K562 (cell line): ENCODE measurements at regions not wholly inside any gene's neighbourhood (a gene's known extent, or its start where the extent isn't known, plus 50 kb on each side); places are given as distances from the start of the nearest gene placed in this dataset.
"Not testable (repeated sequence)": the region's sequence is repeated elsewhere in the genome, so short reads cannot be mapped to it uniquely, and the experiment has no call there.

Source experiments
- CTCF ChIP-seq, 3 experiments: IDR thresholded peaks in 2 of 3; conservative IDR thresholded peaks in 1 of 3; 2 replicates each; pipeline ENCODE4 v1.5.1; 2011 to 2012; ENCODE audit warnings: low read length in 3 of 3, mild to moderate bottlenecking in 3 of 3, control low read depth in 2 of 3, improper control_type of control experiment in 1 of 3, inconsistent platforms in 1 of 3, low read depth in 1 of 3, mixed read lengths in 1 of 3, moderate library complexity in 1 of 3; ENCODE audit not compliant: insufficient read depth in 2 of 3
- ELF1 ChIP-seq: fragments of 200-800 bp; sonication (Bioruptor generic); IDR thresholded peaks from 2 replicates; pipeline ENCODE4 v1.6.1; 2016; ENCODE audit warnings: missing genetic modification characterization, missing compliant biosample characterization
- ETV6 ChIP-seq, 3 experiments: fragments of 150-350 bp in 1 of 3; sonication (generic) in 1 of 3; formaldehyde crosslinking in 1 of 3; IDR thresholded peaks; 2 replicates each; pipeline versions ENCODE4 v1.6.1 to v1.8.0; 2014 to 2022; ENCODE audit warnings: borderline replicate concordance in 2 of 3, low read depth in 2 of 3, antibody characterized with exemption in 1 of 3, low read length in 1 of 3, mild to moderate bottlenecking in 1 of 3, missing genetic modification reagents in 1 of 3
- EZH2 ChIP-seq: IDR thresholded peaks from 2 replicates; pipeline ENCODE4 v1.6.1; 2012; ENCODE audit warnings: low read depth, mild to moderate bottlenecking, inconsistent platforms, low read length, borderline replicate concordance
- HCFC1 ChIP-seq: IDR thresholded peaks from 2 replicates; pipeline ENCODE4 v1.6.1; 2012; ENCODE audit warnings: low read depth, low read length, improper control_type of control experiment
- HNRNPL ChIP-seq: fragments of 200-400 bp; formaldehyde crosslinking; IDR thresholded peaks from 2 replicates; pipeline ENCODE4 v1.6.1; 2017; ENCODE audit warnings: low read depth, mild to moderate bottlenecking, low read length
- POLR2AphosphoS5 ChIP-seq: IDR thresholded peaks from 2 replicates; pipeline ENCODE4 v1.6.1; 2011; ENCODE audit warnings: mild to moderate bottlenecking, low read depth, low read length, moderate library complexity; ENCODE audit not compliant: control insufficient read depth, insufficient read depth
- SNAPC5 ChIP-seq: fragments of 250-450 bp; sonication (Bioruptor Pico); IDR thresholded peaks from 2 replicates; pipeline ENCODE4 v1.8.0; 2021; ENCODE audit warnings: moderate library complexity, mild to moderate bottlenecking, inconsistent platforms
- USF2 ChIP-seq: sonication (generic); formaldehyde crosslinking; IDR thresholded peaks from 2 replicates; pipeline ENCODE4 v1.5.0; 2020; ENCODE audit warnings: missing genetic modification reagents
- ZNF121 ChIP-seq: sonication (generic); formaldehyde crosslinking; conservative IDR thresholded peaks from 2 replicates; pipeline ENCODE4 v1.8.0; 2022; ENCODE audit warnings: missing genetic modification reagents
- TF ChIP-seq, protein P1 (sequence below): fragments of 250-450 bp; sonication (Bioruptor Pico); IDR thresholded peaks from 2 replicates; pipeline ENCODE4 v1.8.0; 2021; ENCODE audit warnings: moderate library complexity, mild to moderate bottlenecking, inconsistent platforms
- TF ChIP-seq, protein P2 (sequence below), 2 experiments: fragments of 450-650 bp; conservative IDR thresholded peaks; 2 replicates each; pipeline ENCODE4 v1.6.1; 2017; ENCODE audit warnings: mild to moderate bottlenecking in 2 of 2, moderate library complexity in 2 of 2

GRCh38 chr7:76895696-76896095 is 136.5 kb downstream of the SPDYE17 start:
- TF ChIP-seq, protein P1, sequence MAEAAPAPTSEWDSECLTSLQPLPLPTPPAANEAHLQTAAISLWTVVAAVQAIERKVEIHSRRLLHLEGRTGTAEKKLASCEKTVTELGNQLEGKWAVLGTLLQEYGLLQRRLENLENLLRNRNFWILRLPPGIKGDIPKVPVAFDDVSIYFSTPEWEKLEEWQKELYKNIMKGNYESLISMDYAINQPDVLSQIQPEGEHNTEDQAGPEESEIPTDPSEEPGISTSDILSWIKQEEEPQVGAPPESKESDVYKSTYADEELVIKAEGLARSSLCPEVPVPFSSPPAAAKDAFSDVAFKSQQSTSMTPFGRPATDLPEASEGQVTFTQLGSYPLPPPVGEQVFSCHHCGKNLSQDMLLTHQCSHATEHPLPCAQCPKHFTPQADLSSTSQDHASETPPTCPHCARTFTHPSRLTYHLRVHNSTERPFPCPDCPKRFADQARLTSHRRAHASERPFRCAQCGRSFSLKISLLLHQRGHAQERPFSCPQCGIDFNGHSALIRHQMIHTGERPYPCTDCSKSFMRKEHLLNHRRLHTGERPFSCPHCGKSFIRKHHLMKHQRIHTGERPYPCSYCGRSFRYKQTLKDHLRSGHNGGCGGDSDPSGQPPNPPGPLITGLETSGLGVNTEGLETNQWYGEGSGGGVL (CRISPR knock-in tag) = not testable (repeated sequence)
- TF ChIP-seq CTCF (IDR thresholded peaks at IDR 0.05 in 2 of 3, conservative IDR thresholded peaks at IDR 0.05 in 1 of 3; ENCODE audit: insufficient read depth in 2 of 3, low read depth in 1 of 3, low read length in 3 of 3); SNAPC5 (CRISPR knock-in tag); EZH2; HNRNPL; POLR2AphosphoS5; ETV6 (IDR thresholded peaks at IDR 0.05; ENCODE audit: borderline replicate concordance in 1 of 2, low read depth in 2 of 2, low read length in 1 of 2); ETV6 (CRISPR knock-in tag; IDR thresholded peaks at IDR 0.05; ENCODE audit: borderline replicate concordance); HCFC1; USF2 (CRISPR knock-in tag); ELF1 (tag); ZNF121 (CRISPR knock-in tag): not testable (repeated sequence)
- TF ChIP-seq, protein P2, sequence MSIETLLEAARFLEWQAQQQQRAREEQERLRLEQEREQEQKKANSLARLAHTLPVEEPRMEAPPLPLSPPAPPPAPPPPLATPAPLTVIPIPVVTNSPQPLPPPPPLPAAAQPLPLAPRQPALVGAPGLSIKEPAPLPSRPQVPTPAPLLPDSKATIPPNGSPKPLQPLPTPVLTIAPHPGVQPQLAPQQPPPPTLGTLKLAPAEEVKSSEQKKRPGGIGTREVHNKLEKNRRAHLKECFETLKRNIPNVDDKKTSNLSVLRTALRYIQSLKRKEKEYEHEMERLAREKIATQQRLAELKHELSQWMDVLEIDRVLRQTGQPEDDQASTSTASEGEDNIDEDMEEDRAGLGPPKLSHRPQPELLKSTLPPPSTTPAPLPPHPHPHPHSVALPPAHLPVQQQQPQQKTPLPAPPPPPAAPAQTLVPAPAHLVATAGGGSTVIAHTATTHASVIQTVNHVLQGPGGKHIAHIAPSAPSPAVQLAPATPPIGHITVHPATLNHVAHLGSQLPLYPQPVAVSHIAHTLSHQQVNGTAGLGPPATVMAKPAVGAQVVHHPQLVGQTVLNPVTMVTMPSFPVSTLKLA (conservative IDR thresholded peaks at IDR 0.05) = not testable (repeated sequence)
